Spleen (tissue), 7 donors: ENCODE measurements at regions not wholly inside any gene's neighbourhood (a gene's known extent, or its start where the extent isn't known, plus 50 kb on each side); places are given as distances from the start of the nearest gene placed in this dataset.

Source experiments
- POLR2A ChIP-seq, 3 donors: fragments of 450-650 bp; IDR thresholded peaks; one replicate each; pipeline ENCODE4 v1.5.1; 2017; ENCODE audit warnings: antibody characterized with exemption in 3 of 3, mild to moderate bottlenecking in 1 of 3
- POLR2AphosphoS5 ChIP-seq, 3 donors: sonication (generic); formaldehyde crosslinking; IDR thresholded peaks; one replicate each; pipeline ENCODE4 v1.5.1; 2017; ENCODE audit warnings: antibody characterized with exemption in 3 of 3
- TF ChIP-seq, protein P1 (sequence below), 11 experiments: fragments of 200-600 bp in 7 of 11; fragments of 450-650 bp in 4 of 11; sonication (generic) in 4 of 11; IDR thresholded peaks in 8 of 11; conservative IDR thresholded peaks in 3 of 11; 1 replicate in 7 of 11; 2 replicates in 4 of 11; pipeline versions ENCODE4 v1.4.0 to v1.8.0; 2016 to 2021; ENCODE audit warnings: antibody characterized with exemption in 11 of 11, inconsistent platforms in 4 of 11, mild to moderate bottlenecking in 1 of 11
- donor health status: DM: no; HTN: no; CAD: no; lungs with moderate emphysema.
- donor health status: DM: no; HTN: no; CAD: no.
- donor health status: DM: no; HTN: no; CAD: no.

DNA sequence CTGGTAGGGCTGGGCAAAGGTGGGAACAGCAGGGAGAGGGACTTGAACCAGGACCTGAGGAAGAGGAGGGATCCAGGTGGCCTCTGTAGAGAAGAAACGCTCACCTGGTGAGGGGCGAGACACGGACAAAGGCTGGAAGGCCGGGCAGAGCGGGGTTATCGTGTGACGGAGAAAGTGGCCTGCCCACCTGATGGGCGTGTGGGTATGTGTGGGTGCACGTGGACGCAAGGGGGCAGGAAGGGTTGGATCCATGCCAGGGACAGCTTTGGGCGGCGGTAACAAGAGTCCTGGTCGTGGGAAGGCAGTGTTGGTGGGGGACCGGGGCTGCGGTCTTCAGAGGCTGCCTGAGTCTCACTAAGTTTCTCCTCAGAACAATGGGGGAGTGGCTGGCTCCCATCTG, 104.1 kb upstream of the GSE1 start:
- TF ChIP-seq, protein P1, sequence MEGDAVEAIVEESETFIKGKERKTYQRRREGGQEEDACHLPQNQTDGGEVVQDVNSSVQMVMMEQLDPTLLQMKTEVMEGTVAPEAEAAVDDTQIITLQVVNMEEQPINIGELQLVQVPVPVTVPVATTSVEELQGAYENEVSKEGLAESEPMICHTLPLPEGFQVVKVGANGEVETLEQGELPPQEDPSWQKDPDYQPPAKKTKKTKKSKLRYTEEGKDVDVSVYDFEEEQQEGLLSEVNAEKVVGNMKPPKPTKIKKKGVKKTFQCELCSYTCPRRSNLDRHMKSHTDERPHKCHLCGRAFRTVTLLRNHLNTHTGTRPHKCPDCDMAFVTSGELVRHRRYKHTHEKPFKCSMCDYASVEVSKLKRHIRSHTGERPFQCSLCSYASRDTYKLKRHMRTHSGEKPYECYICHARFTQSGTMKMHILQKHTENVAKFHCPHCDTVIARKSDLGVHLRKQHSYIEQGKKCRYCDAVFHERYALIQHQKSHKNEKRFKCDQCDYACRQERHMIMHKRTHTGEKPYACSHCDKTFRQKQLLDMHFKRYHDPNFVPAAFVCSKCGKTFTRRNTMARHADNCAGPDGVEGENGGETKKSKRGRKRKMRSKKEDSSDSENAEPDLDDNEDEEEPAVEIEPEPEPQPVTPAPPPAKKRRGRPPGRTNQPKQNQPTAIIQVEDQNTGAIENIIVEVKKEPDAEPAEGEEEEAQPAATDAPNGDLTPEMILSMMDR (IDR thresholded peaks at IDR 0.05 in 8 of 11, conservative IDR thresholded peaks at IDR 0.05 in 3 of 11): no peak
- TF ChIP-seq POLR2AphosphoS5 (IDR thresholded peaks at IDR 0.05): no peak
- TF ChIP-seq POLR2A (IDR thresholded peaks at IDR 0.05): no peak
